B cell (primary cell): ENCODE measurements at regions not wholly inside any gene's neighbourhood (a gene's known extent, or its start where the extent isn't known, plus 50 kb on each side); places are given as distances from the start of the nearest gene placed in this dataset.

Source experiments
- ATAC-seq: fragments of 200-7000 bp; cut with Tn5 transposase; one replicate; pipeline ENCODE4 v1.10.0; 2021; ENCODE audit warnings: low read depth, mild to moderate bottlenecking, moderate number of reproducible peaks, moderate library complexity
- CTCF ChIA-PET: fragments of 350-600 bp; sonication (Branson Sonifier 250); formaldehyde crosslinking; loops from one replicate; lab custom pipeline; 2021; ENCODE audit warnings: antibody characterized with exemption, inconsistent platforms; lab: Charles Lee
- POLR2A ChIA-PET: fragments of 350-600 bp; sonication (Branson Sonifier 250); formaldehyde crosslinking; loops from one replicate; lab custom pipeline; 2021; ENCODE audit warnings: antibody characterized with exemption; lab: Charles Lee
- DNase-seq: peaks from one replicate; pipeline ENCODE4 v3.0.0; 2013
- H2AFZ ChIP-seq: 2 replicates; pipeline ENCODE4 v1.6.1; 2012; ENCODE audit warnings: mild to moderate bottlenecking, low read depth, low read length; ENCODE audit not compliant: insufficient read depth, poor library complexity, severe bottlenecking
- H3K27ac ChIP-seq, 2 donors: 1 replicate in 1 of 2; 2 replicates in 1 of 2; pipeline ENCODE4 v1.5.1; 2012 to 2013; ENCODE audit warnings: low read length in 2 of 2, mild to moderate bottlenecking in 2 of 2, moderate library complexity in 1 of 2
- H3K27me3 ChIP-seq, 4 experiments: fragments of 200-600 bp in 1 of 4; sonication (generic) in 1 of 4; replicated peaks in 1 of 4; 1 replicate in 2 of 4; 2 replicates in 2 of 4; pipeline versions ENCODE4 v1.6.1 to v1.7.0; 2013 to 2016; ENCODE audit warnings: low read length in 3 of 4, mild to moderate bottlenecking in 2 of 4, mixed read lengths in 1 of 4, moderate library complexity in 1 of 4; ENCODE audit not compliant: insufficient read depth in 4 of 4, control insufficient read depth in 3 of 4; ENCODE audit errors: control extremely low read depth in 1 of 4
- H3K36me3 ChIP-seq, 2 experiments: replicated peaks in 1 of 2; 1 replicate in 1 of 2; 2 replicates in 1 of 2; pipeline versions ENCODE4 v1.6.1 to v1.7.1; 2013; ENCODE audit warnings: low read length in 1 of 2; ENCODE audit not compliant: insufficient read depth in 2 of 2, control insufficient read depth in 1 of 2; ENCODE audit errors: control extremely low read depth in 1 of 2, extremely low read depth in 1 of 2
- H3K4me1 ChIP-seq, 2 donors: fragments of 200-600 bp in 1 of 2; sonication (generic) in 1 of 2; 1 replicate in 1 of 2; 2 replicates in 1 of 2; pipeline versions ENCODE4 v1.5.1 to v1.6.1; 2013 to 2017; ENCODE audit warnings: low read length in 2 of 2; ENCODE audit not compliant: control insufficient read depth in 2 of 2, insufficient read depth in 2 of 2
- H3K4me2 ChIP-seq: replicated peaks from 2 replicates; pipeline ENCODE3; 2012; ENCODE audit warnings: mild to moderate bottlenecking, low read depth, low read length; ENCODE audit not compliant: poor library complexity, severe bottlenecking
- H3K4me3 ChIP-seq, 5 experiments: fragments of 200-600 bp in 1 of 5; sonication (generic) in 1 of 5; 1 replicate in 3 of 5; 2 replicates in 2 of 5; pipeline versions ENCODE4 v1.5.1 to v1.7.0; 2011 to 2016; ENCODE audit warnings: low read length in 4 of 5, mild to moderate bottlenecking in 4 of 5, low read depth in 2 of 5, control low read depth in 1 of 5, moderate library complexity in 1 of 5; ENCODE audit not compliant: insufficient read depth in 1 of 5; ENCODE audit errors: control extremely low read depth in 1 of 5, extremely low read depth in 1 of 5
- H3K79me2 ChIP-seq: fragments of 200-600 bp; sonication (generic); one replicate; pipeline ENCODE4 v1.6.0; 2016; ENCODE audit warnings: low read length; ENCODE audit not compliant: control insufficient read depth, insufficient read depth
- H3K9ac ChIP-seq: fragments of 200-600 bp; sonication (generic); 2 replicates; pipeline ENCODE4 v1.6.1; 2017; ENCODE audit warnings: mild to moderate bottlenecking, low read length, moderate library complexity
- H3K9me3 ChIP-seq, 3 donors: one replicate each; pipeline versions ENCODE4 v1.6.1 to v1.7.1; 2013; ENCODE audit warnings: low read length in 2 of 3; ENCODE audit not compliant: control insufficient read depth in 2 of 3, insufficient read depth in 1 of 3; ENCODE audit errors: control extremely low read depth in 1 of 3
- H4K20me1 ChIP-seq: 2 replicates; pipeline ENCODE4 v1.6.0; 2012; ENCODE audit warnings: mild to moderate bottlenecking, low read length; ENCODE audit not compliant: insufficient read depth, control insufficient read depth, poor library complexity, severe bottlenecking
- H3K27ac Mint-ChIP-seq: one replicate; pipeline ENCODE4 v1.8.0; 2021; ENCODE audit warnings: mixed read lengths
- H3K27me3 Mint-ChIP-seq: one replicate; pipeline ENCODE4 v1.8.0; 2021; ENCODE audit warnings: mixed read lengths
- H3K4me1 Mint-ChIP-seq: one replicate; pipeline ENCODE4 v1.8.0; 2021; ENCODE audit warnings: mixed read lengths
- H3K4me3 Mint-ChIP-seq: one replicate; pipeline ENCODE4 v1.8.0; 2021; ENCODE audit warnings: mixed read lengths
- H3K9me3 Mint-ChIP-seq: one replicate; pipeline ENCODE4 v1.8.0; 2022; ENCODE audit warnings: mixed read lengths; ENCODE audit not compliant: insufficient read depth
- CTCF ChIP-seq: fragments of 200-600 bp; IDR thresholded peaks from one replicate; pipeline ENCODE4 v1.8.0; 2022; ENCODE audit warnings: antibody characterized with exemption, mild to moderate bottlenecking
- EZH2 ChIP-seq: IDR thresholded peaks from 2 replicates; pipeline ENCODE4 v1.6.1; 2012; ENCODE audit warnings: borderline replicate concordance, low read depth, mild to moderate bottlenecking, moderate library complexity, low read length; ENCODE audit not compliant: insufficient read depth, poor library complexity, severe bottlenecking
- WGBS: methylation state at CpG from one replicate; pipeline ENCODE4 v1.1.5; 2013; ENCODE audit warnings: missing lambda C conversion rate; ENCODE audit not compliant: insufficient coverage; 5-methylcytosine and 5-hydroxymethylcytosine counted together
- intact Hi-C: fragments of 100-400 bp; cut with micrococcal nuclease; formaldehyde crosslinking; loops from one replicate; pipeline ENCODE4 v1.10.0; 2022

GRCh38 chr3:168371846-168372245 is 276.1 kb upstream of the GOLIM4 start:
- Histone ChIP-seq H2AFZ (no peak overlapping the region), H3K4me3 (no peak overlapping the region), H3K9me3 (no peaks in the 10 kb centered on the region), H3K36me3 (no peaks in the 10 kb centered on the region), H3K27me3 (no peaks in the 10 kb centered on the region), H4K20me1 (no peaks in the 10 kb centered on the region), H3K9ac (no peak overlapping the region), H3K27ac (no peak overlapping the region), H3K4me2 (no peak overlapping the region), H3K4me1 (no peaks in the 10 kb centered on the region), H3K79me2 (no peaks in the 10 kb centered on the region)
- no peak for DNase-seq
- ChIA-PET CTCF (no interaction called here), POLR2A (no interaction called here)
- no peak for ATAC-seq
- Mint-ChIP-seq H3K27me3 (no peaks in the 10 kb centered on the region), H3K4me1 (no peaks in the 10 kb centered on the region), H3K27ac (no peak overlapping the region), H3K4me3 (no peak overlapping the region), H3K9me3 (no peaks in the 10 kb centered on the region)
- intact Hi-C loops: no loop called here
- 17% methylated on average over 2 of the region's 3 CpGs for WGBS
- TF ChIP-seq EZH2: no peak
- no peak for TF ChIP-seq CTCF

- Mint-ChIP-seq H3K9me3 (no peaks in the 10 kb centered on the region), H3K27me3 (no peaks in the 10 kb centered on the region), H3K4me1 (no peaks in the 10 kb centered on the region), H3K27ac (no peak overlapping the region), H3K4me3 (no peak overlapping the region)
- DNase-seq (no peak), ATAC-seq (no peak)
- intact Hi-C loops: no loop called here
- Histone ChIP-seq H3K4me3 (no peak overlapping the region), H3K4me2 (no peak overlapping the region), H3K9me3 (no peaks in the 10 kb centered on the region), H4K20me1 (no peaks in the 10 kb centered on the region), H3K36me3 (no peaks in the 10 kb centered on the region), H3K9ac (no peak overlapping the region), H2AFZ (no peak overlapping the region), H3K27ac (no peak overlapping the region), H3K4me1 (no peaks in the 10 kb centered on the region), H3K79me2 (no peaks in the 10 kb centered on the region), H3K27me3 (no peaks in the 10 kb centered on the region)
- TF ChIP-seq CTCF: no peak
- TF ChIP-seq EZH2: no peak
- CTCF ChIA-PET: no interaction called here
- no CpG with 5 or more reads among the region's 1 CpG for WGBS
- POLR2A ChIA-PET: no interaction called here
Observed at GRCh38 chr3:168364967-168365366, 269.2 kb upstream of the GOLIM4 start.
